ENCODE measurements at regions not wholly inside any gene's neighbourhood (a gene's known extent, or its start where the extent isn't known, plus 50 kb on each side); places are given as distances from the start of the nearest gene placed in this dataset.

DNA sequence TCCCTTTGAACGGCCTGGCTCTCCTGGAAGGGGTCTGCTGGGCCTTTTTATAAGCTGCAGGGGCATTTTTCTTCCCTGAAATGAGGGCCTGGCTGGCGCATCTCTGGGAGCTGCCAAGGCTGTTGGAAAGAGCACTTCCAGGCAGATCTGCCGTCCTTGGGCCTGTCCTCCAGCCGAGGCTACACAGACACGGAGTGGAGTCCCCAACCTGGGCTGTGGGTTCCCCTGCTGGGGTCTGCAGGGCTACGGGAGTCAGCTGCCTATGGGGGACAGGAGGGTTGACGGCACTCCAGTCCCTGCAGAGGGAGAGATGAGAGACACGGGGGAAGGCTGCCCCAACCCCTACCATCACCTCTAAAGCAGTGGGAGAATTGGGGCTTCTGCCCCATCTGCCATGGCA lies 606.6 kb downstream of the TBC1D22A start:
- Histone ChIP-seq H3K36me3 (ENCODE audit: insufficient read depth, low read length) (no peaks in the 10 kb centered on the region), H3K9me2 (replicated peaks; ENCODE audit: low read depth, low read length) (no peaks in the 10 kb centered on the region), H3K27me3 (ENCODE audit: insufficient read depth, low read length, poor library complexity, severe bottlenecking) (no peaks in the 10 kb centered on the region), H2AFZ (ENCODE audit: low read length) (no peak overlapping the region), H3K9me3 (ENCODE audit: insufficient read depth, low read depth, low read length) (peaks cover 15% of the 10 kb centered on the region; the same call in 1 of the 2 replicates), H3K79me2 (ENCODE audit: insufficient read depth, low read length) (no peaks in the 10 kb centered on the region), H3K4me2 (ENCODE audit: low read depth, low read length, poor library complexity, severe bottlenecking) (no peak overlapping the region), H3K9ac (ENCODE audit: low read depth, low read length, poor library complexity, severe bottlenecking) (no peak overlapping the region), H4K20me1 (ENCODE audit: insufficient read depth, low read length, poor library complexity, severe bottlenecking) (no peaks in the 10 kb centered on the region), H3K4me3 (ENCODE audit: low read length, poor library complexity, severe bottlenecking) (no peak overlapping the region), H3F3A (ENCODE audit: low read depth) (no peaks in the 10 kb centered on the region), H3K4me1 (ENCODE audit: insufficient read depth, low read length, poor library complexity, severe bottlenecking) (no peaks in the 10 kb centered on the region)
- TF ChIP-seq, protein P1, sequence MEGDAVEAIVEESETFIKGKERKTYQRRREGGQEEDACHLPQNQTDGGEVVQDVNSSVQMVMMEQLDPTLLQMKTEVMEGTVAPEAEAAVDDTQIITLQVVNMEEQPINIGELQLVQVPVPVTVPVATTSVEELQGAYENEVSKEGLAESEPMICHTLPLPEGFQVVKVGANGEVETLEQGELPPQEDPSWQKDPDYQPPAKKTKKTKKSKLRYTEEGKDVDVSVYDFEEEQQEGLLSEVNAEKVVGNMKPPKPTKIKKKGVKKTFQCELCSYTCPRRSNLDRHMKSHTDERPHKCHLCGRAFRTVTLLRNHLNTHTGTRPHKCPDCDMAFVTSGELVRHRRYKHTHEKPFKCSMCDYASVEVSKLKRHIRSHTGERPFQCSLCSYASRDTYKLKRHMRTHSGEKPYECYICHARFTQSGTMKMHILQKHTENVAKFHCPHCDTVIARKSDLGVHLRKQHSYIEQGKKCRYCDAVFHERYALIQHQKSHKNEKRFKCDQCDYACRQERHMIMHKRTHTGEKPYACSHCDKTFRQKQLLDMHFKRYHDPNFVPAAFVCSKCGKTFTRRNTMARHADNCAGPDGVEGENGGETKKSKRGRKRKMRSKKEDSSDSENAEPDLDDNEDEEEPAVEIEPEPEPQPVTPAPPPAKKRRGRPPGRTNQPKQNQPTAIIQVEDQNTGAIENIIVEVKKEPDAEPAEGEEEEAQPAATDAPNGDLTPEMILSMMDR (conservative IDR thresholded peaks at IDR 0.05; ENCODE audit: low read length) = no peak
- no peak for TF ChIP-seq EZH2phosphoT487 (IDR thresholded peaks at IDR 0.05; ENCODE audit: borderline replicate concordance)

DNA sequence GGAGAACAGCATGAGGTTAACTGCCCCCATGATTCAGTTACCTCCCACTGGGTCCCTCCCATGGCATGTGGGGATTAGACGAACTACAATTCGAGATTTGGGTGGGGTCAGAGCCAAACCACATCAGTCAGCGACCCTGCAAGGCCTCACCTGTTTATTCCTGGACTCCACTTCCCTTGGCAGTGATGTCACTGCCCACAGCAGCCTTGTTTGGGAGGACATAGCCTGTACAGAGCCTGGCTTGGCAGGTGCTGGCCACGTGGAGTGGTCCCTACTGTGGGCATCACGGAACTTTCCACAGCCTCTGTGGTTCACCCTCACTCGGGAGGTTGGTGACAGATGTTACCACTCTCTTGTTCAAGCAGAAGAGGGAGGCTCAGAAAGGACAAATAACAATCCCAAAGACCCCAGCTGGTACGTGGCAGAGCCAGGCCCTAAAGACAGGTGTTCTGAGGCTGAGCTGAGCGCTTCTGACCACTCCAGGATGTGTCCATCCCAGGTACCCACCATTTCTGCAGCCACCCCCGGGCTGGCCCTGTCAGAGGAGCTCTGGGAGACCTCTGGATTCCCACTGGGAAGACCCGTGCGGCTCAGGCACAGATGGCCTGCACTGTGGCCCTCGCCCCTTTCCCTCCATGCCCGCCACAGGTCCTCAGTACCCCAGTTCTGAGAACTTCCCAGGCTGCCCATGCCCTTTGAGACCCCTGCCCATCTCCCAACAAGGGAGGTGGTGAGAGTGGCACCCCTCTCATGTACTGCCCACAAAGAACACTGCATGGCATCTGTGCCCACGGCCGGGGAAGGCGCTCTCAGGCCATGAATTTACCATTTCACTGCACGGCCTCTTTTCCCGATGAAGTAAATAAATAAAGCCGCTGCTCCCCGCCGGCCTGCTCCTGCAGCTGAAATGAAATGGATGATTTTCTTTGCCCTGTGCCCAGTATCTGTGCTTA lies 605.8 kb downstream of the TBC1D22A start:
- Histone ChIP-seq H3K4me1 (ENCODE audit: insufficient read depth, low read length, poor library complexity, severe bottlenecking) (no peaks in the 10 kb centered on the region), H2AFZ (ENCODE audit: low read length) (no peak overlapping the region), H3K9ac (ENCODE audit: low read depth, low read length, poor library complexity, severe bottlenecking) (no peak overlapping the region), H3K79me2 (ENCODE audit: insufficient read depth, low read length) (no peaks in the 10 kb centered on the region), H4K20me1 (ENCODE audit: insufficient read depth, low read length, poor library complexity, severe bottlenecking) (no peaks in the 10 kb centered on the region), H3K9me2 (replicated peaks; ENCODE audit: low read depth, low read length) (no peaks in the 10 kb centered on the region), H3K36me3 (ENCODE audit: insufficient read depth, low read length) (no peaks in the 10 kb centered on the region), H3F3A (ENCODE audit: low read depth) (no peaks in the 10 kb centered on the region), H3K27me3 (ENCODE audit: insufficient read depth, low read length, poor library complexity, severe bottlenecking) (no peaks in the 10 kb centered on the region), H3K4me3 (ENCODE audit: low read length, poor library complexity, severe bottlenecking) (no peak overlapping the region), H3K9me3 (ENCODE audit: insufficient read depth, low read depth, low read length) (peaks cover 15% of the 10 kb centered on the region; the same call in 1 of the 2 replicates), H3K4me2 (ENCODE audit: low read depth, low read length, poor library complexity, severe bottlenecking) (no peak overlapping the region)
- TF ChIP-seq EZH2phosphoT487 (IDR thresholded peaks at IDR 0.05; ENCODE audit: borderline replicate concordance) = no peak
- TF ChIP-seq, protein P1 (conservative IDR thresholded peaks at IDR 0.05; ENCODE audit: low read length) = no peak

DNA sequence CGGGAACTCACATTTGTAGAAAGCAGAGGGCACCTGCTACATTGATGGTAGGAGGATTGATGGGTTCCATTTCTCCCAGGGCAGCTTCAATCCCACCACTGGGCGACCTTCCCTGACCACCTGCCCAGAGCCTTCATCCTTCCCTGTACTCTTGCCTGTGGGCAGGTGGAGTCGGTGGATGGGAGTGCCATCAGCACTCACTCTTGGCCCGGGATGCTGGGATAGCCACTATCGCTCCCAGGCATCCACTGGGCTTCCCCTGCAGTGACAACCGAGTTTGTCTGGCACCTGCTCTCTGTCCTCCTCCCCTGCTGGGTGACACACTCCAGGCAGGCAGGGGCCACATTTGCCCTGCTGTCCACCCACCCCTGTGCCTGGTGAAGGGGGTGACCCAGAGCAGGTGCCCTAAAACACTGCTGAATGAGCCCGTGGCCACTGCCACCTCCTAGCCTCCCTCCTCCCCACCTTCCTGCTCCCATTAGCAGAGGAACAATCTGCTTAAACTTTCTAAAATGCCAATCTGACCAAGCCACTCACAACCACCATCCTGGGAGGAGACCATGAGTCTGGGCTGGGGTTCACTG lies 604.7 kb downstream of the TBC1D22A start:
- peaks cover 15% of the 10 kb centered on the region; the same call in 1 of the 2 replicates for H3K9me3 ChIP-seq (ENCODE audit: insufficient read depth, low read depth, low read length)

More for the DNA sequence above, 604.7 kb downstream of the TBC1D22A start:
- Histone ChIP-seq H3K79me2 (ENCODE audit: insufficient read depth, low read length) (no peaks in the 10 kb centered on the region), H3K27me3 (ENCODE audit: insufficient read depth, low read length, poor library complexity, severe bottlenecking) (no peaks in the 10 kb centered on the region), H3K4me1 (ENCODE audit: insufficient read depth, low read length, poor library complexity, severe bottlenecking) (no peaks in the 10 kb centered on the region), H4K20me1 (ENCODE audit: insufficient read depth, low read length, poor library complexity, severe bottlenecking) (no peaks in the 10 kb centered on the region), H3K4me3 (ENCODE audit: low read length, poor library complexity, severe bottlenecking) (no peak overlapping the region), H3K36me3 (ENCODE audit: insufficient read depth, low read length) (no peaks in the 10 kb centered on the region), H3F3A (ENCODE audit: low read depth) (no peaks in the 10 kb centered on the region), H3K9me2 (replicated peaks; ENCODE audit: low read depth, low read length) (no peaks in the 10 kb centered on the region), H2AFZ (ENCODE audit: low read length) (no peak overlapping the region), H3K9ac (ENCODE audit: low read depth, low read length, poor library complexity, severe bottlenecking) (no peak overlapping the region), H3K4me2 (ENCODE audit: low read depth, low read length, poor library complexity, severe bottlenecking) (no peak overlapping the region)
- TF ChIP-seq EZH2phosphoT487 (IDR thresholded peaks at IDR 0.05; ENCODE audit: borderline replicate concordance) = no peak
- TF ChIP-seq, protein P1 (conservative IDR thresholded peaks at IDR 0.05; ENCODE audit: low read length) = no peak
